PFSK-1 (cell line): ENCODE measurements at regions not wholly inside any gene's neighbourhood (a gene's known extent, or its start where the extent isn't known, plus 50 kb on each side); places are given as distances from the start of the nearest gene placed in this dataset.

Source experiments
- FOXP2 ChIP-seq: optimal IDR thresholded peaks from 2 replicates; pipeline ENCODE3; 2011; ENCODE audit warnings: borderline replicate concordance, control low read depth, inconsistent platforms; ENCODE audit not compliant: insufficient read depth; ENCODE audit errors: extremely low read length, extremely low read depth
- POLR2AphosphoS5 ChIP-seq: IDR thresholded peaks from 2 replicates; pipeline ENCODE4 v1.6.1; 2012; ENCODE audit warnings: low read depth, mild to moderate bottlenecking, control low read depth, low read length, moderate library complexity
- SIN3A ChIP-seq: IDR thresholded peaks from 2 replicates; pipeline ENCODE4 v1.6.1; 2012; ENCODE audit warnings: mild to moderate bottlenecking, low read length, moderate library complexity, borderline replicate concordance; ENCODE audit not compliant: insufficient read depth
- TAF1 ChIP-seq: IDR thresholded peaks from 2 replicates; pipeline ENCODE4 v1.6.1; 2012; ENCODE audit warnings: low read length, control low read depth, borderline replicate concordance; ENCODE audit not compliant: insufficient read depth
- TF ChIP-seq, protein P1 (sequence below), 2 experiments: IDR thresholded peaks; 2 replicates each; pipeline versions ENCODE4 v1.6.1 to v1.8.0; 2011 to 2012; ENCODE audit warnings: low read depth in 2 of 2, low read length in 2 of 2, control low read depth in 1 of 2, inconsistent platforms in 1 of 2, mild to moderate bottlenecking in 1 of 2, moderate library complexity in 1 of 2; ENCODE audit not compliant: insufficient read depth in 1 of 2

DNA sequence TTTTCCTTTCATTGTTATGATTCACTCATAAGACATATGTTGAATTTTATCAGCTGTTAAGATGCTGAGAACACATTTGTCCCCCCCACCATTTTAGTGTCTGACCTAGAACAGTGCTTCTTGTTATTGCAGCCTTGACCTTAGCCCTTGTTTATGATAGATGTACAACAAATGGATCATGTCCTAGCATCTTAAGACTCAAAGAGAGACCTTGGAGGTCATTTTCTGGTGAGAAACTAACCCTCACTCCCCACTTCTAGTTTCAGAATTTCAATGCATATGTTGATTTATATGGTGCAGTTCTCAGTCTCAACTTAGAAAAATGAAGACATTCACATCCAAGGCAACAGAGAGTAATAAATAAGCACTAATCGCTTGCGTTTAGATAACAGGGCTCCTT is 391.2 kb downstream of the AEBP2 start:
- TF ChIP-seq SIN3A = no peak
- no peak for TF ChIP-seq POLR2AphosphoS5
- TF ChIP-seq TAF1 = no peak
- TF ChIP-seq, protein P1, sequence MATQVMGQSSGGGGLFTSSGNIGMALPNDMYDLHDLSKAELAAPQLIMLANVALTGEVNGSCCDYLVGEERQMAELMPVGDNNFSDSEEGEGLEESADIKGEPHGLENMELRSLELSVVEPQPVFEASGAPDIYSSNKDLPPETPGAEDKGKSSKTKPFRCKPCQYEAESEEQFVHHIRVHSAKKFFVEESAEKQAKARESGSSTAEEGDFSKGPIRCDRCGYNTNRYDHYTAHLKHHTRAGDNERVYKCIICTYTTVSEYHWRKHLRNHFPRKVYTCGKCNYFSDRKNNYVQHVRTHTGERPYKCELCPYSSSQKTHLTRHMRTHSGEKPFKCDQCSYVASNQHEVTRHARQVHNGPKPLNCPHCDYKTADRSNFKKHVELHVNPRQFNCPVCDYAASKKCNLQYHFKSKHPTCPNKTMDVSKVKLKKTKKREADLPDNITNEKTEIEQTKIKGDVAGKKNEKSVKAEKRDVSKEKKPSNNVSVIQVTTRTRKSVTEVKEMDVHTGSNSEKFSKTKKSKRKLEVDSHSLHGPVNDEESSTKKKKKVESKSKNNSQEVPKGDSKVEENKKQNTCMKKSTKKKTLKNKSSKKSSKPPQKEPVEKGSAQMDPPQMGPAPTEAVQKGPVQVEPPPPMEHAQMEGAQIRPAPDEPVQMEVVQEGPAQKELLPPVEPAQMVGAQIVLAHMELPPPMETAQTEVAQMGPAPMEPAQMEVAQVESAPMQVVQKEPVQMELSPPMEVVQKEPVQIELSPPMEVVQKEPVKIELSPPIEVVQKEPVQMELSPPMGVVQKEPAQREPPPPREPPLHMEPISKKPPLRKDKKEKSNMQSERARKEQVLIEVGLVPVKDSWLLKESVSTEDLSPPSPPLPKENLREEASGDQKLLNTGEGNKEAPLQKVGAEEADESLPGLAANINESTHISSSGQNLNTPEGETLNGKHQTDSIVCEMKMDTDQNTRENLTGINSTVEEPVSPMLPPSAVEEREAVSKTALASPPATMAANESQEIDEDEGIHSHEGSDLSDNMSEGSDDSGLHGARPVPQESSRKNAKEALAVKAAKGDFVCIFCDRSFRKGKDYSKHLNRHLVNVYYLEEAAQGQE (IDR thresholded peaks at IDR 0.05; ENCODE audit: insufficient read depth in 1 of 2, low read depth in 2 of 2, low read length in 2 of 2) = no peak
- TF ChIP-seq FOXP2 = no peak
